ENCODE measurements at regions not wholly inside any gene's neighbourhood (a gene's known extent, or its start where the extent isn't known, plus 50 kb on each side); places are given as distances from the start of the nearest gene placed in this dataset.

DNA sequence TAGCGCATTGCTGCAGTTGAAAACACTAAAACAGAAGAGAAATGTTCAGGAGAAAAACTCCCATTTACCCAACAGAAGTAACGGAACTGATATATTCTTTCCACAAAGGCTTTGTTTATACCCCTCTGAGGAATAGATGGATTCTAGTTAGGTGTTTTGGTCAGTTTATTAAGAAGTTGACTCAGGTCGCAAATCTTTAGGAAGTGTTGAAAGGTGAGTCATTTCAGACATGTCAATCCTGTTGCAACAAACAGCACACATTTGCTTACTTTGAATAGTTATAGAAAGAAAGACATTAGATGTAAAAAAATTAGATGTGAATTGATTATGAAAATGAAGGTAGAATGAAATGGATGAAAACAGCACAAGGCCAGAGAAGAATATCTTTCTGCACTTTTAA lies 941.0 kb downstream of the KCNJ2 start:
- no peak for DNase-seq

GRCh38 chr17:71111460-71111859 lies 942.1 kb downstream of the KCNJ2 start:
- DNase-seq, result no peak

DNA sequence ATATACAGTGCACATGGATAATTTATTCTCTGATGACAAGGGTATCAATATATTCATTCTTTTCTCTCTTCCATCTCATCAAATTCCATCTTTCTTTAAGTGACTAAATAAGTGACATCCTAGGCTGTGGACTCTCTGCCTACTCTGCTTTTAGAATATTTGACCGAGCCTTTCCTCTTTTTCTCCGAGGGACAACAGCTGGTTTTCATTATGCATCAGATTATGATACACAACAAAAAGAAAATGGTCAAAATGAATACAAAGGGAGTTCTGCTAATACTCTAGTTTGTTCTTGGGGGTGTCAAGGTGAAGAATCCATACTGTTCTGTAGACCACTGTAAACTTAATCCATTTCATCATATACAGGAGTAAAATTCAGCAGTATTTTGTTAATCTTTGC lies 942.6 kb downstream of the KCNJ2 start:
- no peak for DNase-seq

DNA sequence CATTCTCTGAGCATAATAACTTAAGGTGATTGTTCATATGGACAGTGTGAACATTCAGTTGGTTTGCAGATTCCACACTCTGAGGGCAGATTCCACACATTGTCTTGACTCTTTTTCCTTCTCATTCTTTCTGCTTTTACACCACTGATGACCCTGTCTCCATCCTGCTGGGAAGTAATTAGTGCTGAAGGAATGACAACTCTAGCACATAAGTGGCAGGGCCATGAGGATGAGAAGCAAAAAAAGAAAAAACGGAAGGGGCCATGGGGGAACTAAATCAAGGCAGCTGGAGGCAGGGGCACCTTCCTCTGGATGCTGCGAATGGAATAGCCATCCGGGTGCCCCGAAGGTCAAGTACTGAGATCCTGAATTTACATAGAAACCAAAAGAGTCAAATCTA lies 944.0 kb downstream of the KCNJ2 start:
- DNase-seq, result no peak

DNA sequence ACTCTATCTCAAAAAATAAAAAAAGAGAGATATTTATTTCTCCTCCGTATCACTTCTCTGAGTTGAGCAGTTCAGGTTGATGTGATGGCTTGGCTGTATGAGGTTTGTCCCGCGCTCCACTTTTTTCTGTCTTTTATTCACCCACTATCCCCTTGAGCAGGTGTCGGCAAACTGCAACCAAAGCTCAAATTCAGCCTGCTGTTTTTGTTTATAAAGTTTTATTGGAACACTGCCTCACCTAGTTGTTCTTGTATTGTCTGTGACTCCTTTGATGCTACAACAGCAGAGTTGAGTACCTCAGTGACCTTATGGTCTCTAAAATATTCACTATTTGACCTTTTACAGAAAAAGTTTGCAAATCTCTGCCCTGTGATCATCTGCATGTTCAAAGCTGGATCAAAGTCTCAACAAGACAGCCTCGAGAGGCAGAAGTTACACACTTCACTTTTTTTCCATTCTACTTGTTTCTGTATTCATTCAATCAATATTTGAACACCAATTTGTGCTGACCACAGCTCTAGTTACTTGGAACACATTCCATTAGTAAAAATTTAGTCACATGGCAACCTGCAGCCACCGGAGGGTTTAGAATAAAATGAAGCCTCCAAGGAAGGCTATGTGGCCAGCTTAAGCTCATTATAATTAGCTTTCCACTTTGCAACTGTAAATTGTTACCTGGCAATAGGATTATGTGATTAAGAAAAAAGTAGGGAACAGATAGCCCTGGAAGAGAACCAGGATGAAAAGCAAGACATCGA lies 945.8 kb downstream of the KCNJ2 start:
- DNase-seq, result no peak

GRCh38 chr17:71115669-71115972 lies 946.3 kb downstream of the KCNJ2 start:
- DNase-seq, result no peak

GRCh38 chr17:71117466-71117865 lies 948.1 kb downstream of the KCNJ2 start:
- DNase-seq, result no peak

DNA sequence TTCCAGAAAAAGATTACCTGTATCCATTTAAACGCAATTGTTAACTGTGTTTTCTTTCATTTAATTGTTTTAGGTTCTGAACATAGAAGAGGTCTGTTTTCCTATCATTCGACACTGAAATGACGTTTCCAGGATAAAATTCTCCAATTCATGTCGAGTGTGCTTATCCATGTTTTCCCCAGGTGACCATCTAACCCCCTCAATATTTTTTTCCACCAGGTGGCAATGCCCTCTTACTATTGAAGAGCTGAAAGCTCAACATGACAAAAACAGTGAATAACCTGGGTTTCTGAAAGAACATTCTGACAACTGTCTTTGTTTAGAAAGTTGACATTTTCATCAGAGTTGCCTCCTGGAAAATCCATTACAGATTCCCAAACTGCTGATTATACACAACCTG lies 948.7 kb downstream of the KCNJ2 start:
- no peak for DNase-seq

GRCh38 chr17:71127416-71127815 lies 958.1 kb downstream of the KCNJ2 start:
- DNase-seq, result no peak

GRCh38 chr17:71142333-71142732 lies 973.0 kb downstream of the KCNJ2 start:
- no peak for DNase-seq

DNA sequence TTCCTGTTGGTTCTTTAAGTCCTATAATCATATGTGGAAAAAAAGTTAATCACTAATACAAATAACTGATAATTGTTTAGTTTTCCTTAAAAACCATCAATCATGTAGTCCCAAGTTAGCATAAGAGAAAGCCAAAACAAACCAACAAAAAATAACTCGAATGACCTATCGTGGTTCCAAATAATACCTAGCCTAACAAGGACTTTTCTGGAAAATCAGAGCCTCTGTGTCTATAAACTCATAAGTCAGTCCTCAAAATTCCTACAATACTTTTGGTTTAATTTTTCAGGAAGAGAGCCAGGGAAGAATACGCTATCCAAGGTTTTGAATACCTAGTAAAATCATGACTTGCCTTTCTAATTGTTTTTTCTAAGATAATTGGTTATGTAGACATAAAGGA lies 975.3 kb upstream of the SOX9 start:
- DNase-seq, result no peak

DNA sequence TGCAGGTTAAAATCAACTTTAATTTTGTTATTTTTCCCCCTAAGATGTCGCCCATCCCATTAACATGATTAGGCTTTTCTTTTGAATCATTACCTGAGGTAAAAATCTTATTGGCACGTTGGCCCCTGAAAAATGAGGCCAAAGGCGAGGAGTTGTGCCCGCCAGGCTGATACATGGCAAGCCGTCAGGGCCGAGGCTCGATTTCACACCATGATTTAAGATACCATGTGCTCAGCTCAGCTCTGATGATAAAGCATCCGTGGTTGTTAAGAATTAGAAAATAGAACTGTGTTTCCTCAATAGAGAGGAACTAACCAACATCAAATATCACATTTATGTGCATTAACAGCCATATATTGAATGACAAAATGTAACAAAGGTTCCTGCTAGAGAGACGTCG lies 972.9 kb upstream of the SOX9 start:
- no peak for DNase-seq

GRCh38 chr17:71149607-71150006 lies 971.2 kb upstream of the SOX9 start:
- DNase-seq, result no peak

- no peak for DNase-seq
These were observed 963.5 kb upstream of the SOX9 start for GRCh38 chr17:71157297-71157696.

GRCh38 chr17:71158437-71158836 lies 962.4 kb upstream of the SOX9 start:
- DNase-seq, result no peak

- no peak for DNase-seq
These were observed 957.6 kb upstream of the SOX9 start for GRCh38 chr17:71163121-71163812.

- DNase-seq, result no peak
These were observed 957.1 kb upstream of the SOX9 start for GRCh38 chr17:71163813-71164122.

DNA sequence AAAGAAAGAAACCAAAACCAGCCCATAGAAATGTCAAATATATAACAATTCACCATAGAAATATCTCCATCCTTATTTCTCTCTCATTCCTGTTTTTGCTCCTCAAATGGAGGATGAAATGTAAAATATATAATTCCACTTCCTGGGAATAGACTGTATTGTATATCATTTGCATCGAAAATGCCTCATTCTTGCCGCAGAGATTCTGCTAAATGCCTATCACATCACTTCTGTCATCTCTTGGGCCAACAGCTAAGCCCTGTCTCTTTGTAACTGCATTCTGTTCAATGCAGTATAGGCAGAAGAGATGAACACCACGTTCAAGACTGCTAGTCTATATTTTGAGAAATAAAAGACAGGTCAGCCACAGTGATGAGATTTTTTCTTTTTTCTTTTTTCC lies 956.3 kb upstream of the SOX9 start:
- no peak for DNase-seq

GRCh38 chr17:71166311-71166710 lies 954.5 kb upstream of the SOX9 start:
- no peak for DNase-seq

GRCh38 chr17:71168053-71168741 lies 952.6 kb upstream of the SOX9 start:
- no peak for DNase-seq

DNA sequence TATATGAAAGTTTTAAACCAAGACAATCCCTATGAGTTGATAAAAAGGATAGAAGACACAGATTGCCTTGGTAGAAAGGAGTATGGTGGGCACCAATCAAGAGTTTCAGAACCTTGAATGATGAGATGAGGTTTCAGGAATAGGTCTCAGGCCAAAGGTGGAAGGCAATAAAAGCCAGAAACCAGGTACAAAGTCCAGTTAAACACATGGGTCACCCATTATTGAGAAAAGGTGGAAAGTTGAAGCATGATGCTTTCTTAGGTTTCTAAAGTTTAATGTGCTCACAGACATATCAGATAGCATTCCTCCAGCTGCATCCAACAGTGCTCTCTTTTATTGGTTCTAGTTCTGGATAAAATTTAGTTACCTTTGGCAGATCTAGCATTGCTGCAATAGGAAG lies 950.8 kb upstream of the SOX9 start:
- DNase-seq, result no peak

- DNase-seq, result no peak
These were observed 949.5 kb upstream of the SOX9 start for GRCh38 chr17:71171270-71171669.

GRCh38 chr17:71173991-71174390 lies 946.8 kb upstream of the SOX9 start:
- DNase-seq, result no peak

DNA sequence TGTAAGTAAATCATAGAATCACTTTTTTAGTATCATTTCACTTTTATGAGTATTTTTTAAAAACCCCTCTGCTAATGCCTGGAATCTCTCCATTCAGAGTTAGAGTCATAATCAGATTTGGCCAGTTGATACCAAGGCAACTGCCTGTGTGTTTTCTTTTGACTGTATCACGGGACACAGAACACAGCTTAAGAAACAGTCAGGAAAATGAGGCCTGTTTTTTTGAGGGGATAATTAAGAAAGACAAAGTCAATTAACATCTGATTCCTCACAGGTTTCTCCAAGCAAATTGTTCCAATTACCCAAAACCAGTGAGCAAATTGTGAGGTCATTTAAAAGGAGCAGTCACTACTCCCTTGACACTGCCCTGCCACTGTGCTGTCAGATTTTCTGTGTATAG lies 944.5 kb upstream of the SOX9 start:
- DNase-seq, result no peak
